IMR-90 (cell line): ENCODE measurements at regions not wholly inside any gene's neighbourhood (a gene's known extent, or its start where the extent isn't known, plus 50 kb on each side); places are given as distances from the start of the nearest gene placed in this dataset.

Experiments used
- ATAC-seq: fragments of 200-7000 bp; cut with Tn5 transposase; 2 replicates; pipeline ENCODE4 v1.9.1; 2020; ENCODE audit warnings: low read depth, mild to moderate bottlenecking, moderate library complexity
- BruUV-seq: library from RNA; stranded (reverse); fragments of 400-500 nt; replicated peaks from 2 replicates; lab custom pipeline; 2021; lab: Mats Ljungman, UMichigan
- CTCF ChIA-PET: fragments of 300-600 bp; formaldehyde crosslinking; extraction: SDS; loops from one replicate; lab custom pipeline; 2021; ENCODE audit warnings: antibody characterized with exemption; lab: Yijun Ruan, JAX
- POLR2A ChIA-PET: fragments of 300-600 bp; sonication (Branson Sonifier 250); formaldehyde crosslinking; loops from one replicate; lab custom pipeline; 2022; ENCODE audit warnings: antibody characterized with exemption; ENCODE audit not compliant: unreplicated experiment; lab: Charles Lee
- DNase-seq: peaks from one replicate; pipeline ENCODE4 v3.0.0; 2013
- H2AFZ ChIP-seq: replicated peaks from 2 replicates; pipeline ENCODE3; 2013; ENCODE audit warnings: low read length, mild to moderate bottlenecking; ENCODE audit not compliant: poor library complexity
- H2AK5ac ChIP-seq: 2 replicates; pipeline ENCODE4 v1.6.1; 2013; ENCODE audit warnings: low read depth, low read length, inconsistent platforms
- H2AK9ac ChIP-seq: replicated peaks from 2 replicates; pipeline ENCODE3; 2013; ENCODE audit warnings: mild to moderate bottlenecking, low read depth, low read length, moderate library complexity; ENCODE audit not compliant: poor library complexity
- H2BK120ac ChIP-seq: 2 replicates; pipeline ENCODE4 v1.6.1; 2013; ENCODE audit warnings: low read depth, low read length, inconsistent platforms
- H2BK15ac ChIP-seq: 3 replicates; pipeline ENCODE4 v1.6.1; 2013; ENCODE audit warnings: low read depth, low read length, inconsistent platforms
- H2BK20ac ChIP-seq: 2 replicates; pipeline ENCODE4 v1.6.1; 2013; ENCODE audit warnings: low read depth, mild to moderate bottlenecking, inconsistent platforms, low read length, moderate library complexity
- H2BK5ac ChIP-seq: 2 replicates; pipeline ENCODE4 v1.6.1; 2013; ENCODE audit warnings: mild to moderate bottlenecking, low read depth, low read length, inconsistent platforms; ENCODE audit not compliant: poor library complexity, severe bottlenecking
- H3K14ac ChIP-seq: replicated peaks from 2 replicates; pipeline ENCODE4 v1.6.1; 2013; ENCODE audit warnings: low read depth, low read length, inconsistent platforms
- H3K18ac ChIP-seq: 2 replicates; pipeline ENCODE4 v1.6.1; 2013; ENCODE audit warnings: low read depth, low read length, control low read depth
- H3K23ac ChIP-seq: 2 replicates; pipeline ENCODE4 v1.6.1; 2013; ENCODE audit warnings: low read depth, low read length, inconsistent platforms
- H3K27ac ChIP-seq: 2 replicates; pipeline ENCODE4 v1.5.1; 2013; ENCODE audit warnings: mild to moderate bottlenecking, control low read depth, low read length; ENCODE audit not compliant: insufficient read depth
- H3K27me3 ChIP-seq: 2 replicates; pipeline ENCODE4 v1.6.1; 2013; ENCODE audit warnings: low read length; ENCODE audit not compliant: control insufficient read depth, insufficient read depth
- H3K36me3 ChIP-seq: 2 replicates; pipeline ENCODE4 v1.6.1; 2013; ENCODE audit warnings: low read length, mixed read lengths; ENCODE audit not compliant: control insufficient read depth, insufficient read depth
- H3K4ac ChIP-seq: 2 replicates; pipeline ENCODE4 v1.6.1; 2013; ENCODE audit warnings: low read depth, low read length, inconsistent platforms
- H3K4me1 ChIP-seq: 2 replicates; pipeline ENCODE4 v1.6.1; 2013; ENCODE audit warnings: low read length, mixed read lengths; ENCODE audit not compliant: control insufficient read depth, insufficient read depth
- H3K4me2 ChIP-seq: 2 replicates; pipeline ENCODE4 v1.6.1; 2013; ENCODE audit warnings: low read depth, mild to moderate bottlenecking, control low read depth, low read length, moderate library complexity
- H3K4me3 ChIP-seq: 2 replicates; pipeline ENCODE4 v1.5.1; 2013; ENCODE audit warnings: low read depth, mild to moderate bottlenecking, control low read depth, low read length, moderate library complexity; ENCODE audit not compliant: insufficient read depth
- H3K56ac ChIP-seq: 2 replicates; pipeline ENCODE4 v1.6.1; 2013; ENCODE audit warnings: low read length, inconsistent platforms; ENCODE audit not compliant: insufficient read depth; ENCODE audit errors: extremely low read depth
- H3K79me1 ChIP-seq, 2 experiments: 2 replicates each; pipeline ENCODE4 v1.6.1; 2013; ENCODE audit warnings: low read length in 2 of 2, inconsistent platforms in 1 of 2, low read depth in 1 of 2
- H3K9ac ChIP-seq: 2 replicates; pipeline ENCODE4 v1.6.1; 2013; ENCODE audit warnings: low read depth, low read length, control low read depth
- H3K9me1 ChIP-seq: 2 replicates; pipeline ENCODE4 v1.6.1; 2013; ENCODE audit warnings: low read length, inconsistent platforms; ENCODE audit not compliant: insufficient read depth
- H3K9me3 ChIP-seq: 2 replicates; pipeline ENCODE4 v1.6.1; 2013; ENCODE audit warnings: low read length; ENCODE audit not compliant: control insufficient read depth, insufficient read depth
- H4K20me1 ChIP-seq: 2 replicates; pipeline ENCODE4 v1.6.1; 2013; ENCODE audit warnings: low read length, inconsistent platforms; ENCODE audit not compliant: insufficient read depth
- H4K5ac ChIP-seq: 2 replicates; pipeline ENCODE4 v1.6.1; 2013; ENCODE audit warnings: mild to moderate bottlenecking, low read depth, low read length, control low read depth
- H4K8ac ChIP-seq, 2 experiments: 2 replicates each; pipeline ENCODE4 v1.6.1; 2013; ENCODE audit warnings: low read depth in 2 of 2, low read length in 2 of 2, control low read depth in 1 of 2, inconsistent platforms in 1 of 2
- H4K91ac ChIP-seq: 2 replicates; pipeline ENCODE4 v1.6.1; 2013; ENCODE audit warnings: low read depth, low read length, inconsistent platforms; ENCODE audit not compliant: insufficient read depth
- BHLHE40 ChIP-seq: fragments of 150-350 bp; IDR thresholded peaks from 2 replicates; pipeline ENCODE4 v1.6.1; 2016; ENCODE audit warnings: mild to moderate bottlenecking, low read depth, low read length
- CHD1 ChIP-seq: IDR thresholded peaks from 2 replicates; pipeline ENCODE4 v1.6.1; 2012; ENCODE audit warnings: low read depth, low read length, improper control_type of control experiment
- CTCF ChIP-seq: conservative IDR thresholded peaks from 2 replicates; pipeline ENCODE4 v1.5.1; 2012; ENCODE audit warnings: mild to moderate bottlenecking, low read depth, low read length, improper control_type of control experiment
- ELK1 ChIP-seq: fragments of 150-350 bp; IDR thresholded peaks from 2 replicates; pipeline ENCODE4 v1.6.1; 2016; ENCODE audit warnings: low read depth, mild to moderate bottlenecking, low read length, moderate library complexity, borderline replicate concordance
- MAFK ChIP-seq: IDR thresholded peaks from 2 replicates; pipeline ENCODE4 v1.6.1; 2012; ENCODE audit warnings: low read depth, low read length, improper control_type of control experiment
- MAZ ChIP-seq: IDR thresholded peaks from 2 replicates; pipeline ENCODE4 v1.6.1; 2012; ENCODE audit warnings: low read depth, mild to moderate bottlenecking, low read length, improper control_type of control experiment, moderate library complexity, borderline replicate concordance
- MXI1 ChIP-seq: IDR thresholded peaks from 2 replicates; pipeline ENCODE4 v1.6.1; 2012; ENCODE audit warnings: low read depth, mild to moderate bottlenecking, low read length, moderate library complexity, borderline replicate concordance
- NFE2L2 ChIP-seq: fragments of 150-350 bp; IDR thresholded peaks from 2 replicates; pipeline ENCODE4 v1.6.1; 2016; ENCODE audit warnings: low read depth, mild to moderate bottlenecking, low read length
- POLR2A ChIP-seq: IDR thresholded peaks from 2 replicates; pipeline ENCODE4 v1.6.1; 2012; ENCODE audit warnings: mild to moderate bottlenecking, low read depth, low read length
- RAD21 ChIP-seq: IDR thresholded peaks from 2 replicates; pipeline ENCODE4 v1.6.1; 2012; ENCODE audit warnings: low read length, improper control_type of control experiment
- RFX5 ChIP-seq: IDR thresholded peaks from 2 replicates; pipeline ENCODE4 v1.8.0; 2012; ENCODE audit warnings: low read depth, mild to moderate bottlenecking, low read length, moderate library complexity
- SMC3 ChIP-seq: fragments of 150-350 bp; IDR thresholded peaks from 2 replicates; pipeline ENCODE4 v1.6.1; 2016; ENCODE audit warnings: low read depth, mild to moderate bottlenecking, antibody characterized with exemption, low read length, moderate library complexity
- USF2 ChIP-seq: fragments of 150-350 bp; IDR thresholded peaks from 2 replicates; pipeline ENCODE4 v1.6.1; 2017; ENCODE audit warnings: mild to moderate bottlenecking, antibody characterized with exemption, low read length, low read depth
- WGBS, 2 experiments: methylation state at CpG; one replicate each; pipeline versions ENCODE4 v1.1.5 to v1.1.7; 2013; ENCODE audit warnings: missing lambda C conversion rate in 2 of 2; ENCODE audit not compliant: insufficient read length in 1 of 2; ENCODE audit errors: extremely low coverage in 2 of 2; 5-methylcytosine and 5-hydroxymethylcytosine counted together
- dilution Hi-C: fragments of 300-500 bp; cut with HindIII; formaldehyde crosslinking; loops from one replicate; pipeline ENCODE4 v1.14.3; 2018; ENCODE audit warnings: low sequenced_read_pairs; ENCODE audit not compliant: unreplicated experiment
- in situ Hi-C: fragments of 300-500 bp; cut with MboI; formaldehyde crosslinking; loops from 3 replicates; pipeline ENCODE4 v1.14.3; 2019; ENCODE audit warnings: low sequenced_read_pairs, inconsistent platforms, mixed read lengths
- intact Hi-C: fragments of 100-400 bp; cut with micrococcal nuclease; formaldehyde crosslinking; loops from 2 replicates; pipeline ENCODE4 v1.10.0; 2022

GRCh38 chr17:74148446-74148845 is 55.0 kb upstream of the RPL38 start:
- H3K4ac ChIP-seq = no peak overlapping the region
- in situ Hi-C loops (no loop called here), intact Hi-C loops (no loop called here), dilution Hi-C loops (no loop called here)
- no peaks in the 10 kb centered on the region for H3K9me1 ChIP-seq
- no peak overlapping the region for H2AFZ ChIP-seq
- H3K27me3 ChIP-seq = no peaks in the 10 kb centered on the region
- peaks cover 41% of the 10 kb centered on the region for H3K9me3 ChIP-seq
- no peak overlapping the region for H3K23ac ChIP-seq
- ChIA-PET POLR2A (no interaction called here), CTCF (no interaction called here)
- no peaks in the 10 kb centered on the region for H4K20me1 ChIP-seq
- DNase-seq = no peak
- H2AK5ac ChIP-seq = no peak overlapping the region
- H3K4me1 ChIP-seq = no peaks in the 10 kb centered on the region
- 20% methylated on average over 1 of the region's 4 CpGs; no CpG with 5 or more reads in 1 of the 2 experiments for WGBS, 2 experiments
- H2BK120ac ChIP-seq = no peak overlapping the region
- H2BK20ac ChIP-seq = no peak overlapping the region
- H3K9ac ChIP-seq = no peak overlapping the region
- H3K18ac ChIP-seq = no peak overlapping the region
- H3K36me3 ChIP-seq = no peaks in the 10 kb centered on the region
- no peak overlapping the region for H2BK5ac ChIP-seq
- H2BK15ac ChIP-seq = no peak overlapping the region
- H4K91ac ChIP-seq = no peak overlapping the region
- no peak overlapping the region for H3K56ac ChIP-seq
- H4K8ac ChIP-seq = no peak overlapping the region
- no peak overlapping the region for H3K14ac ChIP-seq
- no peak overlapping the region for H3K27ac ChIP-seq
- H3K4me2 ChIP-seq = no peak overlapping the region
- no peak overlapping the region for H3K4me3 ChIP-seq
- no peak for ATAC-seq
- no peak for TF ChIP-seq CHD1
- no peak for TF ChIP-seq NFE2L2
- TF ChIP-seq MXI1 = no peak
- TF ChIP-seq ELK1 = no peak
- no peak for TF ChIP-seq USF2
- TF ChIP-seq SMC3 = no peak
- TF ChIP-seq MAZ = no peak
- no peak for TF ChIP-seq BHLHE40
- no peak for TF ChIP-seq RAD21
- TF ChIP-seq RFX5 = no peak
- TF ChIP-seq POLR2A = no peak
- TF ChIP-seq CTCF = no peak
- TF ChIP-seq MAFK = no peak
- no peaks in the 10 kb centered on the region for H3K79me1 ChIP-seq
- no peak overlapping the region for H4K5ac ChIP-seq
- no TSS peak for BruUV-seq
- H2AK9ac ChIP-seq = no peak overlapping the region
